ENCODE measurements at regions not wholly inside any gene's neighbourhood (a gene's known extent, or its start where the extent isn't known, plus 50 kb on each side); places are given as distances from the start of the nearest gene placed in this dataset.

DNA sequence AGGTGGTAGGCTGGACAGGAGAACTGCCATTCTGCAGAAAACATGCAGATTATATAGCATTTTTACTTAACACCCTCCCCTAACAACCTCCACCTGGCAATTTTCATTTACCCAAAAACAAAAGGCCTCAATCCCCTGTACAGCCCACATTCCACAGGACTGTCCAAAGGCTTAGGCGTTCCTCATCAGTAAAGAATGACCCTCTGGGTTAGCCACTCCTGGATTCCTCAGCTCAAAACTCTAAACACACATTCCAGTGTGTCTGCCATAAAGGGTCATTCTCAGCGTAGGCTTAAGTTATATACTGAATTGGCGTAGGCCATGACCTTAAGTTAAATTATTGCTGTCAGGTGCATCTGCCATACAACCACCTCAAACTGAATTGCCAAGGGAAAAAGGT is 261.8 kb upstream of the CHAC2 start:
- H3K4me3 ChIP-seq: no peak overlapping the region
- TF ChIP-seq CTCF (IDR thresholded peaks at IDR 0.05) (no peak), POLR2A (IDR thresholded peaks at IDR 0.05) (no peak)
- no peaks in the 10 kb centered on the region for H3K27me3 ChIP-seq
- H3K9me3 ChIP-seq: no peaks in the 10 kb centered on the region
- H3K27ac ChIP-seq: no peak overlapping the region
- no peak for DNase-seq
- H3K4me1 ChIP-seq: no peaks in the 10 kb centered on the region
- H3K36me3 ChIP-seq: no peaks in the 10 kb centered on the region

DNA sequence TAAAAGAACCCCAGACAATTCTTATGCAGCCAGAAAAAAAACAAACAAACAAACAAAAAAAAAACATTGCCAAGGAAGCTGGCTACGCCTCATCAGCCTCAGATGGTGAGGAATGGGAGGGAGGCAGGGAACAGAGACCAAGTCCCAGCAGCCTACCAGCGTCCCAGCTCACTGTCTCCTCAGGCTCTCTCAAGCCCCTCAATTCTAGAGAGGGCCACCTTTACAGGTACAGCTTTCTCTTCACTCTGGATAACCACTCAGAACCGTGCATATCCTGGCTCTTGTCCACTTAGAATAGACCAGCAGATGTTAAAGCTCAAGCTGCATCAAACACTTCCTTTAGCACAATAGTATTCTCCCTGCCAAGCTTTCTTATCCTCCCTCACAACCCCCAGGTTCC is 263.1 kb upstream of the CHAC2 start:
- Histone ChIP-seq H3K4me3 (no peak overlapping the region), H3K27ac (no peak overlapping the region), H3K4me1 (no peaks in the 10 kb centered on the region), H3K36me3 (no peaks in the 10 kb centered on the region), H3K27me3 (no peaks in the 10 kb centered on the region), H3K9me3 (no peaks in the 10 kb centered on the region)
- TF ChIP-seq CTCF (IDR thresholded peaks at IDR 0.05) (no peak), POLR2A (IDR thresholded peaks at IDR 0.05) (no peak)
- no peak for DNase-seq

DNA sequence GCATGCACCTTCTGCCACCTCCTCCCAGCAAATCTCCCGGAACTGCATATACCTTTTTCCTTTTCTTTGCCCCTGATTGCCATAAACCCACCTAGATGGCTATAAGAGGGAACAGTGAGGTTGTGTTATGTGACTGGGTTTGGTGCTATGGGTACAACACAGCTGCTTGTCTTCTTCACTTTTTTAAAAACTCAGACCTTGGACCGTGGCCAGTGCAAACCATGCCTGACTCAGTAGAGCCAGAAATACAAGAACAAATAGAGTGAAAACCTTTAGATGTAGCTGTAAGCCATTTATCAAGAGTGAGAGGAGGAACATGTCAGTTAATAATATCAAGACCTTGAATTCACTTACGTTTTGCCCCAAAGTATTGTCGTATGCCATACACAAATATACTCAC is 267.4 kb upstream of the CHAC2 start:
- no peaks in the 10 kb centered on the region for H3K4me1 ChIP-seq
- DNase-seq: no peak

GRCh38 chr2:53498210-53498609 is 269.4 kb upstream of the CHAC2 start:
- DNase-seq: no peak
- Histone ChIP-seq H3K9me3 (no peaks in the 10 kb centered on the region), H3K27ac (peak overlapping the region in 1 of 4 donors; percentile 17)

More for the DNA sequence above, 267.4 kb upstream of the CHAC2 start:
- Histone ChIP-seq H3K27ac (no peak overlapping the region), H3K36me3 (no peaks in the 10 kb centered on the region), H3K9me3 (no peaks in the 10 kb centered on the region), H3K27me3 (no peaks in the 10 kb centered on the region), H3K4me3 (no peak overlapping the region)
- TF ChIP-seq POLR2A (IDR thresholded peaks at IDR 0.05) (no peak), CTCF (IDR thresholded peaks at IDR 0.05) (no peak)

GRCh38 chr2:53497020-53497419 is 270.6 kb upstream of the CHAC2 start:
- no peaks in the 10 kb centered on the region for H3K9me3 ChIP-seq
- DNase-seq: no peak
- no peak overlapping the region for H3K27ac ChIP-seq
- H3K27me3 ChIP-seq: no peaks in the 10 kb centered on the region
- H3K4me1 ChIP-seq: no peaks in the 10 kb centered on the region
- no peak overlapping the region for H3K4me3 ChIP-seq
- TF ChIP-seq CTCF (IDR thresholded peaks at IDR 0.05): no peak
- no peak for TF ChIP-seq POLR2A (IDR thresholded peaks at IDR 0.05)
- no peaks in the 10 kb centered on the region for H3K36me3 ChIP-seq

More at GRCh38 chr2:53498210-53498609, 269.4 kb upstream of the CHAC2 start:
- H3K4me3 ChIP-seq: no peak overlapping the region
- H3K27me3 ChIP-seq: no peaks in the 10 kb centered on the region
- H3K4me1 ChIP-seq: no peaks in the 10 kb centered on the region
- H3K36me3 ChIP-seq: no peaks in the 10 kb centered on the region
- TF ChIP-seq CTCF (IDR thresholded peaks at IDR 0.05): no peak
- no peak for TF ChIP-seq POLR2A (IDR thresholded peaks at IDR 0.05)

GRCh38 chr2:53493210-53493609 is 274.4 kb upstream of the CHAC2 start:
- Histone ChIP-seq H3K4me3 (no peak overlapping the region), H3K27ac (no peak overlapping the region), H3K27me3 (no peaks in the 10 kb centered on the region), H3K9me3 (no peaks in the 10 kb centered on the region), H3K36me3 (no peaks in the 10 kb centered on the region), H3K4me1 (no peaks in the 10 kb centered on the region)
- TF ChIP-seq POLR2A (IDR thresholded peaks at IDR 0.05) (no peak), CTCF (IDR thresholded peaks at IDR 0.05) (no peak)
- no peak for DNase-seq

All from Peyer's patch (tissue), 4 donors.